ENCODE measurements at regions not wholly inside any gene's neighbourhood (a gene's known extent, or its start where the extent isn't known, plus 50 kb on each side); places are given as distances from the start of the nearest gene placed in this dataset.
A peak's percentile ranks its signal among the peaks of the same experiment; 100 is the strongest.

- ChIA-PET POLR2A (ENCODE audit: unreplicated experiment) (interaction anchor here (0.6 kb wide), 1 partner anchor 957 kb away, joined by 3 read pairs; no protein-coding TSS in a partner anchor), CTCF (interaction anchor here (1.0 kb wide), 1 partner anchor 10 kb away, joined by 3 read pairs; no protein-coding TSS in a partner anchor)
- no peak overlapping the region for H2BK120ac ChIP-seq (ENCODE audit: low read depth, low read length)
- ATAC-seq (ENCODE audit: low read depth) (no peak), DNase-seq (no peak)
- H3K9ac ChIP-seq (ENCODE audit: low read depth, low read length): no peak overlapping the region
- H3K4me1 ChIP-seq (ENCODE audit: control insufficient read depth, insufficient read depth, low read length): no peaks in the 10 kb centered on the region
- H3K4ac ChIP-seq (ENCODE audit: low read depth, low read length): no peak overlapping the region
- no peak overlapping the region for H4K5ac ChIP-seq (ENCODE audit: low read depth, low read length)
- H3K36me3 ChIP-seq (ENCODE audit: control insufficient read depth, insufficient read depth, low read length): no peaks in the 10 kb centered on the region
- H3K4me2 ChIP-seq (ENCODE audit: low read depth, low read length): no peak overlapping the region
- H2AK5ac ChIP-seq (ENCODE audit: low read depth, low read length): no peak overlapping the region
- whole genome bisulfite sequencing, 2 experiments (ENCODE audit: extremely low coverage in 2 of 2, insufficient read length in 1 of 2): 40% methylated on average over 1 of the region's 6 CpGs; no CpG with 5 or more reads in 1 of the 2 experiments
- no peaks in the 10 kb centered on the region for H3K9me3 ChIP-seq (ENCODE audit: control insufficient read depth, insufficient read depth, low read length)
- H3K14ac ChIP-seq (replicated peaks; ENCODE audit: low read depth, low read length): no peak overlapping the region
- no peak overlapping the region for H2BK20ac ChIP-seq (ENCODE audit: low read depth, low read length)
- no TSS peak for BruUV-seq (replicated peaks)
- TF ChIP-seq RCOR1 (IDR thresholded peaks at IDR 0.05; ENCODE audit: insufficient replicate concordance, low read length): no peak
- TF ChIP-seq, protein P1, sequence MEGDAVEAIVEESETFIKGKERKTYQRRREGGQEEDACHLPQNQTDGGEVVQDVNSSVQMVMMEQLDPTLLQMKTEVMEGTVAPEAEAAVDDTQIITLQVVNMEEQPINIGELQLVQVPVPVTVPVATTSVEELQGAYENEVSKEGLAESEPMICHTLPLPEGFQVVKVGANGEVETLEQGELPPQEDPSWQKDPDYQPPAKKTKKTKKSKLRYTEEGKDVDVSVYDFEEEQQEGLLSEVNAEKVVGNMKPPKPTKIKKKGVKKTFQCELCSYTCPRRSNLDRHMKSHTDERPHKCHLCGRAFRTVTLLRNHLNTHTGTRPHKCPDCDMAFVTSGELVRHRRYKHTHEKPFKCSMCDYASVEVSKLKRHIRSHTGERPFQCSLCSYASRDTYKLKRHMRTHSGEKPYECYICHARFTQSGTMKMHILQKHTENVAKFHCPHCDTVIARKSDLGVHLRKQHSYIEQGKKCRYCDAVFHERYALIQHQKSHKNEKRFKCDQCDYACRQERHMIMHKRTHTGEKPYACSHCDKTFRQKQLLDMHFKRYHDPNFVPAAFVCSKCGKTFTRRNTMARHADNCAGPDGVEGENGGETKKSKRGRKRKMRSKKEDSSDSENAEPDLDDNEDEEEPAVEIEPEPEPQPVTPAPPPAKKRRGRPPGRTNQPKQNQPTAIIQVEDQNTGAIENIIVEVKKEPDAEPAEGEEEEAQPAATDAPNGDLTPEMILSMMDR (conservative IDR thresholded peaks at IDR 0.05; ENCODE audit: low read depth, low read length): no peak
- TF ChIP-seq, protein P2, sequence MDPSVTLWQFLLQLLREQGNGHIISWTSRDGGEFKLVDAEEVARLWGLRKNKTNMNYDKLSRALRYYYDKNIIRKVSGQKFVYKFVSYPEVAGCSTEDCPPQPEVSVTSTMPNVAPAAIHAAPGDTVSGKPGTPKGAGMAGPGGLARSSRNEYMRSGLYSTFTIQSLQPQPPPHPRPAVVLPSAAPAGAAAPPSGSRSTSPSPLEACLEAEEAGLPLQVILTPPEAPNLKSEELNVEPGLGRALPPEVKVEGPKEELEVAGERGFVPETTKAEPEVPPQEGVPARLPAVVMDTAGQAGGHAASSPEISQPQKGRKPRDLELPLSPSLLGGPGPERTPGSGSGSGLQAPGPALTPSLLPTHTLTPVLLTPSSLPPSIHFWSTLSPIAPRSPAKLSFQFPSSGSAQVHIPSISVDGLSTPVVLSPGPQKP (IDR thresholded peaks at IDR 0.05; ENCODE audit: borderline replicate concordance, low read depth, low read length): no peak
- no peaks in the 10 kb centered on the region for H3K9me1 ChIP-seq (ENCODE audit: insufficient read depth, low read length)
- H3K4me3 ChIP-seq (ENCODE audit: insufficient read depth, low read depth, low read length): no peak overlapping the region
- H3K79me1 ChIP-seq (ENCODE audit: low read depth in 1 of 2, low read length in 2 of 2): no peaks in the 10 kb centered on the region
- no peak overlapping the region for H2AK9ac ChIP-seq (replicated peaks; ENCODE audit: low read depth, low read length, poor library complexity)
- no peak overlapping the region for H3K23ac ChIP-seq (ENCODE audit: low read depth, low read length)
- H3K27me3 ChIP-seq (ENCODE audit: control insufficient read depth, insufficient read depth, low read length): no peaks in the 10 kb centered on the region
- peak overlapping the region; percentile 42; the same call in 1 of the 2 replicates for H3K18ac ChIP-seq (ENCODE audit: low read depth, low read length)
- intact Hi-C loops (cut with micrococcal nuclease) (no loop called here), in situ Hi-C loops (cut with MboI; ENCODE audit: low sequenced_read_pairs) (no loop called here), dilution Hi-C loops (cut with HindIII; ENCODE audit: low sequenced_read_pairs, unreplicated experiment) (no loop called here)
- H2BK15ac ChIP-seq (ENCODE audit: low read depth, low read length): no peak overlapping the region
- H4K20me1 ChIP-seq (ENCODE audit: insufficient read depth, low read length): no peaks in the 10 kb centered on the region
- no peak overlapping the region for H2BK5ac ChIP-seq (ENCODE audit: low read depth, low read length, poor library complexity, severe bottlenecking)
- no peak overlapping the region for H3K27ac ChIP-seq (ENCODE audit: insufficient read depth, low read length)
- H4K91ac ChIP-seq (ENCODE audit: insufficient read depth, low read depth, low read length): no peak overlapping the region
- no peak overlapping the region for H2AFZ ChIP-seq (replicated peaks; ENCODE audit: low read length, poor library complexity)
- H4K8ac ChIP-seq (ENCODE audit: low read depth in 2 of 2, low read length in 2 of 2): no peak overlapping the region
- no peak overlapping the region for H3K56ac ChIP-seq (ENCODE audit: extremely low read depth, insufficient read depth, low read length)
Observed at GRCh38 chr10:35768731-35769130, 126.6 kb upstream of the FZD8 start.

All from IMR-90 (cell line).